ENCODE measurements at regions not wholly inside any gene's neighbourhood (a gene's known extent, or its start where the extent isn't known, plus 50 kb on each side); places are given as distances from the start of the nearest gene placed in this dataset.
A peak's percentile ranks its signal among the peaks of the same experiment; 100 is the strongest.

GRCh38 chr1:216953495-216953894, 230.3 kb upstream of the ESRRG start:
- H3K27me3 Mint-ChIP-seq (ENCODE audit: low read depth in 3 of 3), result peaks cover 2 to 4% (median 2%) of the 10 kb centered on the region in 3 donors
- DNase-seq, result no peak
- no peak overlapping the region for H3K4me3 Mint-ChIP-seq

GRCh38 chr1:216952864-216953263, 229.6 kb upstream of the ESRRG start:
- DNase-seq, result no peak
- Mint-ChIP-seq H3K27ac (no peak overlapping the region), H3K27me3 (ENCODE audit: low read depth in 3 of 3) (peaks cover 0 to 4% (median 2%) of the 10 kb centered on the region in 3 donors), H3K4me1 (no peaks in the 10 kb centered on the region), H3K4me3 (no peak overlapping the region), H3K9me3 (peaks cover 2 to 29% (median 10%) of the 10 kb centered on the region in 6 donors), H3K36me3 (no peaks in the 10 kb centered on the region)

More at GRCh38 chr1:216953495-216953894, 230.3 kb upstream of the ESRRG start:
- H3K36me3 Mint-ChIP-seq, result no peaks in the 10 kb centered on the region
- peaks cover 3 to 31% (median 10%) of the 10 kb centered on the region in 6 donors for H3K9me3 Mint-ChIP-seq
- no peaks in the 10 kb centered on the region for H3K4me1 Mint-ChIP-seq
- H3K27ac Mint-ChIP-seq, result no peak overlapping the region

DNA sequence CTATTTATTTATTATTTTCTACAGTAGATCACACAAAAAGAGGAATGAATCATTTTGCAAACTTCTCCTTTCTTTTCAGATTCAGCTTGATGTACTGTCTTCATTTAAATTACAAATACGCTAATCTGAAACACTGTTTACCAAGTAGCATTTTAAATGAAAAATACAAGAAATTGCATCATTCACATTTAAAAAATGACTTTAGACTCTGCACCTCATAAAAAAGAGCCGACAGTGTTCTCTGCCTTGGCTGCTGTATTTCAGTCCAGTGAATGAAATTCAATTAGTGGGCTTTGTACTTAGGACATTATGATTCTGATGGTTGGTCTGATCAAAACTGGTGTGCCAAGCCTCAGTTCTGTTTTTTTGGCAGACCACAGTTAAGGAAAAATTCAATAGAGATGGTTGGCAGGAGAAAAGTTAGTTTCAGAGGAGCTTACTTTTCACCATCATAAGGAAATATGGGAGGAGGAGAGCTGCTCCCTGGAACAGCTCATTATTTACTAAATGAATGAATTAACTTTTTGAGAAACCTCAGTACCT, 222.4 kb upstream of the ESRRG start:
- no peak for DNase-seq
- H3K36me3 Mint-ChIP-seq, result no peaks in the 10 kb centered on the region
- no peak overlapping the region for H3K27ac Mint-ChIP-seq
- no peak overlapping the region for H3K4me3 Mint-ChIP-seq
- no peaks in the 10 kb centered on the region for H3K4me1 Mint-ChIP-seq
- H3K9me3 Mint-ChIP-seq, result peaks cover 1 to 36% (median 8%) of the 10 kb centered on the region in 6 donors
- peaks cover 0 to 7% (median 0%) of the 10 kb centered on the region in 3 donors for H3K27me3 Mint-ChIP-seq (ENCODE audit: low read depth in 3 of 3)

GRCh38 chr1:216944864-216945510, 221.8 kb upstream of the ESRRG start:
- peaks cover 0 to 7% (median 0%) of the 10 kb centered on the region in 3 donors for H3K27me3 Mint-ChIP-seq (ENCODE audit: low read depth in 3 of 3)
- no peak for DNase-seq
- no peaks in the 10 kb centered on the region for H3K36me3 Mint-ChIP-seq
- no peak overlapping the region for H3K27ac Mint-ChIP-seq
- peaks cover 2 to 36% (median 9%) of the 10 kb centered on the region in 6 donors for H3K9me3 Mint-ChIP-seq
- H3K4me1 Mint-ChIP-seq, result no peaks in the 10 kb centered on the region
- H3K4me3 Mint-ChIP-seq, result no peak overlapping the region

- H3K36me3 Mint-ChIP-seq, result peaks cover 0 to 4% (median 0%) of the 10 kb centered on the region in 3 donors
- peaks cover 0 to 38% (median 6%) of the 10 kb centered on the region in 6 donors for H3K9me3 Mint-ChIP-seq
- H3K4me3 Mint-ChIP-seq, result no peak overlapping the region
- no peak overlapping the region for H3K27ac Mint-ChIP-seq
- H3K27me3 Mint-ChIP-seq (ENCODE audit: low read depth in 3 of 3), result peaks cover 0 to 2% (median 0%) of the 10 kb centered on the region in 3 donors
- no peak for DNase-seq
- no peaks in the 10 kb centered on the region for H3K4me1 Mint-ChIP-seq
Measured at GRCh38 chr1:216937491-216937890, 214.3 kb upstream of the ESRRG start.

- Mint-ChIP-seq H3K4me1 (no peaks in the 10 kb centered on the region), H3K27me3 (ENCODE audit: low read depth in 3 of 3) (peaks cover 0 to 1% (median 0%) of the 10 kb centered on the region in 3 donors), H3K9me3 (peaks cover 0 to 38% (median 6%) of the 10 kb centered on the region in 6 donors), H3K4me3 (no peak overlapping the region), H3K27ac (no peak overlapping the region), H3K36me3 (peaks cover 0 to 4% (median 0%) of the 10 kb centered on the region in 3 donors)
- no peak for DNase-seq
Measured at GRCh38 chr1:216936779-216937178, 213.6 kb upstream of the ESRRG start.

- DNase-seq, result no peak
- Mint-ChIP-seq H3K4me3 (no peak overlapping the region), H3K4me1 (no peaks in the 10 kb centered on the region), H3K9me3 (peaks cover 0 to 38% (median 8%) of the 10 kb centered on the region in 6 donors), H3K27ac (no peak overlapping the region), H3K36me3 (peaks cover 0 to 4% (median 0%) of the 10 kb centered on the region in 3 donors), H3K27me3 (ENCODE audit: low read depth in 3 of 3) (peaks cover 0 to 1% (median 0%) of the 10 kb centered on the region in 3 donors)
Measured at GRCh38 chr1:216935901-216936300, 212.7 kb upstream of the ESRRG start.

GRCh38 chr1:216932424-216932823, 209.2 kb upstream of the ESRRG start:
- Mint-ChIP-seq H3K27me3 (ENCODE audit: low read depth in 3 of 3) (peaks cover 0 to 1% (median 0%) of the 10 kb centered on the region in 3 donors), H3K27ac (no peak overlapping the region), H3K4me1 (no peaks in the 10 kb centered on the region), H3K9me3 (peaks cover 0 to 19% (median 4%) of the 10 kb centered on the region in 6 donors), H3K4me3 (no peak overlapping the region), H3K36me3 (no peaks in the 10 kb centered on the region)
- no peak for DNase-seq

GRCh38 chr1:216929870-216930582, 206.8 kb upstream of the ESRRG start:
- no peak overlapping the region for H3K4me3 Mint-ChIP-seq

DNA sequence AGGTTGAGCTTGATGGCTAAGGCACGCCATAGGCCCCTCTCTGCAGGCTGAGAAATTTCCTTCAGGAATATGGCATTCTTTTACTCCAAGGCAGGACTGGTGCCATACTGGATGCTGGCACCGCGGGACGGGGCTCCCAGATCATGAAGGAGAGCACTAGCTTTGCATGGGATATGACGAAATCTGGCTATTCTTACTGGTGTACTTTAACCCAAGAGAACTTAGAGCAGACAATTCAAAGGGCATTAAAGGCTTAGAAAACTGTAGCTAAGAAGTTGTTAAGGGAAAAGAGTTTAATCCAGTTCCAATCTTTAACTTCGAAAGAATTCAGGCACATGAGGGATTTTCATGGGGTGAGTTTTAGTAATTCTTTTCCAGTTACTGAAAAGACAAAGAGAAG, 204.4 kb upstream of the ESRRG start:
- Mint-ChIP-seq H3K4me3 (no peak overlapping the region), H3K9me3 (peaks cover 0 to 24% (median 5%) of the 10 kb centered on the region in 6 donors), H3K27ac (no peak overlapping the region), H3K36me3 (no peaks in the 10 kb centered on the region), H3K4me1 (no peaks in the 10 kb centered on the region), H3K27me3 (ENCODE audit: low read depth in 3 of 3) (peaks cover 0 to 1% (median 0%) of the 10 kb centered on the region in 3 donors)
- DNase-seq, result no peak

More at GRCh38 chr1:216929870-216930582, 206.8 kb upstream of the ESRRG start:
- no peaks in the 10 kb centered on the region for H3K4me1 Mint-ChIP-seq
- H3K9me3 Mint-ChIP-seq, result peaks cover 2 to 20% (median 4%) of the 10 kb centered on the region in 6 donors
- DNase-seq, result no peak
- H3K27me3 Mint-ChIP-seq (ENCODE audit: low read depth in 3 of 3), result peaks cover 0 to 1% (median 0%) of the 10 kb centered on the region in 3 donors
- H3K27ac Mint-ChIP-seq, result no peak overlapping the region
- H3K36me3 Mint-ChIP-seq, result no peaks in the 10 kb centered on the region

DNA sequence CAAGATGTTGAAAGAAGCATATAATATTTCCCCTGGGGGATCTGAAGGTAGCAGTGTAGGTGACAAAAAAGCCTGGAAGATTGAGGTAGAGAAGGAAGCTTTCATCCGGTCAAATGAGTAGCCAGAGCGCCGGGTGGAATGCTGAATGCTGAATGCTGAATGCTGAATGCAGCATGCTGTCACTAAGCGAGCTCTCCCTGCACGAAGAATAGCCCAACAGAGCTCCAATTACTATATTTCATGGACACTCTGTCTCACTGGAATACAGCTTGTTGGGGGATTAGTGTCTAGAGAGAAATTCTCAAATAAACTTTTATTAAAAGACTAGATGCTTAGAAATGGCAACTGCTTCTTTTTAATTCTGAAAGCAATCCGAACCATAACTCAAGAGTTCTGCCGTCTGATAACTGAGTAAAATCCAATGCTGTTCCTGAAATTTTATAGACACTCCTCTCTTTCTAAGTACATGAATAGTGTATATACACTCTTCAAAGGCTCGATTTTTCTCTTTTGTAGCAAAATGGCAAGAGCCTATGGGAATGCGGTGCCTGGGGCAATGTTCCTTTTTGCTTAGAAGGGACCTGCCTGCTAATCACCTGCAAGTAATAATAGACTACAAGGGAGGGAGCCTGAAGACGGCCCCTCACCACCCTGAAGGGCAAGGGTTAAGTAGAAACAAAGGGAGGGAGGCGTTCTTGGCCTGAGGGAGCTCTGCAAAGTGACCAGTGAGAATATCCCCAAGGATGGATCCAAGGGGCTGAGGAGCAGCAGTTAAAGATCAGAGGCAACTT, 203.7 kb upstream of the ESRRG start:
- Mint-ChIP-seq H3K27me3 (ENCODE audit: low read depth in 3 of 3) (peaks cover 0 to 1% (median 0%) of the 10 kb centered on the region in 3 donors), H3K36me3 (no peaks in the 10 kb centered on the region), H3K27ac (no peak overlapping the region), H3K9me3 (peaks cover 0 to 24% (median 5%) of the 10 kb centered on the region in 6 donors), H3K4me1 (no peaks in the 10 kb centered on the region), H3K4me3 (no peak overlapping the region)
- DNase-seq, result no peak

DNA sequence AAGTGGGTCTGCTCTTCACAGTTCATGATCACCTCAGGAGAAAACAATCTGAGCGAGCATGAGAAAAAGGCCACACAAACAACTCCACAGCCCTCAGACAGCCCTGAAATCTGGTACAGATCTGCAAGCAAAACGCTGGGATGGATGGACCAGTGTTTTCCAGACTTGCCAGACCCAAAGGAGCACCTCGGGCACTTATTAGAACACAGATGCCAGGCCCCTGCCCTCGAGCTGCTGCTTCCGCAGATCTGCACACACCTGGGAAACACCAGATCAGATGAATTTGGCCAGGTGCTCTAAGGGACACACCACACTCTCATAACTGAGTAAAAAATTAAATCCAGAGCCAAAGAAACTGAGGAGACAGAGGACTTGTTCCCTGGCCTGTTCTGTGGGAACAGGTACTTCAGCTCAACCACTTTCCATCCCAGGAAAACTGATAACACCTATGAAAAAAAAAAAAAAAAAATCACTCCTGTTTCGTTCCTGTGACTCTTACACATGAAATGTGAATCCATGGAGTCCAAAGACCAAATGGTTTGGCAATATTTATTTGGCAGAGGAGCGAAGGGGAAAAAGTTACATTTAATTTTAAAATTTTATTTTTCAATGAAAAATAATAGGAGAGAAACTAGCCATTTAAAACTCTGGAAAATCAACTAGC, 202.9 kb upstream of the ESRRG start:
- Mint-ChIP-seq H3K27ac (no peak overlapping the region), H3K4me1 (no peaks in the 10 kb centered on the region), H3K9me3 (peaks cover 0 to 24% (median 5%) of the 10 kb centered on the region in 6 donors), H3K4me3 (no peak overlapping the region), H3K36me3 (no peaks in the 10 kb centered on the region), H3K27me3 (ENCODE audit: low read depth in 3 of 3) (peaks cover 0 to 5% (median 0%) of the 10 kb centered on the region in 3 donors)
- no peak for DNase-seq

DNA sequence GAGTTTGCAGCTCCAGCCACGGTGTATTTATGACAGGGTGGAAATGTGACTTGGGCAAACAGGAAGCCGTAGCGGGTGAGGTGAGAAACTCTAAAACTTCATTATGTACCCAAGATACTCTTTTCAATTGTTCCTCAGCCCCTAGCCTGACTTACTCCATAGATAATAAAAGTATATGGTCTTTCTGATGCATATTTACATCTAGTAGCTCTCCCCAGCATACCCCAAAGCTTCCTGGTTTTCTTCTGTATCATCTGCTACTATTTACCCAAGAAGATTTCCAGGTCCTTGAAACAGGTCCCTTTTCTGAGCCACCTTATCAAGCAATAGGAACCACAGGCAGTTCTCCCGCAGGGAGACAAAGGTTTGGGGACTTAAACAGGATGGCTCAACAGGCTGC, 201.5 kb upstream of the ESRRG start:
- Mint-ChIP-seq H3K36me3 (no peaks in the 10 kb centered on the region), H3K27ac (no peak overlapping the region), H3K4me1 (no peaks in the 10 kb centered on the region), H3K9me3 (peaks cover 2 to 24% (median 5%) of the 10 kb centered on the region in 6 donors), H3K27me3 (ENCODE audit: low read depth in 3 of 3) (peaks cover 0 to 9% (median 0%) of the 10 kb centered on the region in 3 donors), H3K4me3 (no peak overlapping the region)
- peak in 1 of 3 donors; percentile 8 for DNase-seq
